Fibroblast of lung (primary cell): ENCODE measurements at regions not wholly inside any gene's neighbourhood (a gene's known extent, or its start where the extent isn't known, plus 50 kb on each side); places are given as distances from the start of the nearest gene placed in this dataset.

Experiments
- DNase-seq, 2 donors: peaks; one replicate each; pipeline versions ENCODE4 v3.0.0 to v3.0.0-alpha.2; 2010; ENCODE audit warnings: low read depth in 2 of 2
- H2AFZ ChIP-seq: 2 replicates; pipeline ENCODE4 v1.5.1; 2012; ENCODE audit warnings: low read length, control low read depth, inconsistent platforms
- H3K27ac ChIP-seq: 2 replicates; pipeline ENCODE4 v1.5.1; 2011; ENCODE audit warnings: low read length, control low read depth; ENCODE audit not compliant: insufficient read depth
- H3K27me3 ChIP-seq: 2 replicates; pipeline ENCODE4 v1.5.1; 2011; ENCODE audit warnings: mild to moderate bottlenecking, low read length; ENCODE audit not compliant: control insufficient read depth, insufficient read depth
- H3K36me3 ChIP-seq: 2 replicates; pipeline ENCODE4 v1.5.1; 2011; ENCODE audit warnings: low read length; ENCODE audit not compliant: control insufficient read depth, insufficient read depth
- H3K4me1 ChIP-seq: 2 replicates; pipeline ENCODE4 v1.5.1; 2011; ENCODE audit warnings: low read length; ENCODE audit not compliant: control insufficient read depth, insufficient read depth; ENCODE audit errors: extremely low read depth
- H3K4me2 ChIP-seq: 2 replicates; pipeline ENCODE4 v1.5.1; 2011; ENCODE audit warnings: low read length, control low read depth; ENCODE audit not compliant: insufficient read depth; ENCODE audit errors: extremely low read depth
- H3K4me3 ChIP-seq, 4 experiments: fragments of 200-600 bp in 1 of 4; sonication (generic) in 1 of 4; replicated peaks in 1 of 4; 2 replicates each; pipeline ENCODE4 v1.5.1; 2011 to 2016; ENCODE audit warnings: low read length in 4 of 4, low read depth in 3 of 4, mild to moderate bottlenecking in 3 of 4, control low read depth in 2 of 4, inconsistent platforms in 1 of 4, mixed read lengths in 1 of 4; ENCODE audit not compliant: insufficient read depth in 1 of 4; ENCODE audit errors: control extremely low read depth in 1 of 4
- H3K79me2 ChIP-seq: 2 replicates; pipeline ENCODE4 v1.5.1; 2012; ENCODE audit warnings: mild to moderate bottlenecking, low read length, inconsistent platforms; ENCODE audit not compliant: control insufficient read depth, insufficient read depth
- H3K9ac ChIP-seq: 2 replicates; pipeline ENCODE4 v1.5.1; 2011; ENCODE audit warnings: mild to moderate bottlenecking, low read length, control low read depth; ENCODE audit not compliant: insufficient read depth
- H3K9me3 ChIP-seq: 2 replicates; pipeline ENCODE4 v1.5.1; 2012; ENCODE audit warnings: low read depth, low read length; ENCODE audit not compliant: control insufficient read depth, insufficient read depth
- H4K20me1 ChIP-seq: 2 replicates; pipeline ENCODE4 v1.5.1; 2011; ENCODE audit warnings: low read length; ENCODE audit not compliant: control insufficient read depth, insufficient read depth; ENCODE audit errors: extremely low read depth
- CTCF ChIP-seq, 2 donors: IDR thresholded peaks in 1 of 2; conservative IDR thresholded peaks in 1 of 2; 1 replicate in 1 of 2; 2 replicates in 1 of 2; pipeline ENCODE4 v1.5.1; 2011 to 2012; ENCODE audit warnings: low read length in 2 of 2, control low read depth in 1 of 2, inconsistent platforms in 1 of 2, low read depth in 1 of 2, mild to moderate bottlenecking in 1 of 2
- EZH2 ChIP-seq: IDR thresholded peaks from 2 replicates; pipeline ENCODE4 v1.5.1; 2012; ENCODE audit warnings: low read length, control low read depth, mild to moderate bottlenecking; ENCODE audit errors: missing control alignments

GRCh38 chr11:45412521-45412920 is 126.4 kb upstream of the SYT13 start:
- Histone ChIP-seq H3K79me2 (no peaks in the 10 kb centered on the region), H3K27ac (no peak overlapping the region), H2AFZ (no peak overlapping the region), H3K4me2 (no peak overlapping the region), H3K4me3 (no peak overlapping the region), H3K9ac (no peak overlapping the region), H3K4me1 (no peaks in the 10 kb centered on the region), H3K36me3 (no peaks in the 10 kb centered on the region), H4K20me1 (no peaks in the 10 kb centered on the region), H3K27me3 (peaks cover 7% of the 10 kb centered on the region), H3K9me3 (no peaks in the 10 kb centered on the region)
- no peak for DNase-seq
- TF ChIP-seq CTCF (conservative IDR thresholded peaks at IDR 0.05 in 1 of 2, IDR thresholded peaks at IDR 0.05 in 1 of 2; ENCODE audit: low read depth in 1 of 2, low read length in 2 of 2) (no peak), EZH2 (no peak)

GRCh38 chr11:45412051-45412471 is 125.9 kb upstream of the SYT13 start:
- TF ChIP-seq EZH2 (no peak), CTCF (conservative IDR thresholded peaks at IDR 0.05 in 1 of 2, IDR thresholded peaks at IDR 0.05 in 1 of 2; ENCODE audit: low read depth in 1 of 2, low read length in 2 of 2) (no peak)
- Histone ChIP-seq H3K27me3 (peaks cover 7% of the 10 kb centered on the region), H3K79me2 (no peaks in the 10 kb centered on the region), H3K36me3 (no peaks in the 10 kb centered on the region), H3K4me3 (no peak overlapping the region), H4K20me1 (no peaks in the 10 kb centered on the region), H3K4me2 (no peak overlapping the region), H3K9ac (no peak overlapping the region), H2AFZ (no peak overlapping the region), H3K27ac (no peak overlapping the region), H3K4me1 (no peaks in the 10 kb centered on the region), H3K9me3 (no peaks in the 10 kb centered on the region)
- DNase-seq = no peak

GRCh38 chr11:45411228-45411946 is 125.2 kb upstream of the SYT13 start:
- no peaks in the 10 kb centered on the region for H3K79me2 ChIP-seq
- H3K9me3 ChIP-seq = no peaks in the 10 kb centered on the region
- DNase-seq = peak; percentile 5 to 22
- H3K4me2 ChIP-seq = no peak overlapping the region
- H3K27me3 ChIP-seq = peaks cover 7% of the 10 kb centered on the region
- no peak overlapping the region for H3K9ac ChIP-seq
- TF ChIP-seq EZH2 (no peak), CTCF (conservative IDR thresholded peaks at IDR 0.05 in 1 of 2, IDR thresholded peaks at IDR 0.05 in 1 of 2; ENCODE audit: low read depth in 1 of 2, low read length in 2 of 2) (no peak)
- no peaks in the 10 kb centered on the region for H4K20me1 ChIP-seq
- no peaks in the 10 kb centered on the region for H3K36me3 ChIP-seq
- H3K4me1 ChIP-seq = no peaks in the 10 kb centered on the region
- H2AFZ ChIP-seq = no peak overlapping the region
- H3K27ac ChIP-seq = no peak overlapping the region
- no peak overlapping the region for H3K4me3 ChIP-seq
